ENCODE measurements at regions not wholly inside any gene's neighbourhood (a gene's known extent, or its start where the extent isn't known, plus 50 kb on each side); places are given as distances from the start of the nearest gene placed in this dataset.

DNA sequence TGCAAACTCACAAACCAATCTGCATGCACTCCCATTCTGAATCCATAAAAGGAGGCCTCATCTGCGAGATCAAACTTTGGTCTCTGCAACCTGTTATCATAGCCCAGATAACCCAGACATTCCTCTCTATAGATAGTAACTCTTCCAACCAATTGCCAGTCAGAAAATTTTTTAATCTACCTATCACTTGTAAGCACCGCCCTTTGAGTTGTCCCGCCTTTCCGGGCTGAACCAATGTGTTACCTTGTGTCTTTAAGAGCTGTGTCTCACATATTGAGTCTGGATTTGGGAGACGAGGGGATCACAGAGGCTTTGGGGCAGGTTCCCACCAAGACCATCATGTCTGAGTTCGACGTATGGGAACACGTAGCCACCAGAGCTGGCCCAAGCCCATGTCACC, 91.1 kb upstream of the PPP1R26 start:
- Histone ChIP-seq H4K20me1 (ENCODE audit: insufficient read depth, low read length, poor library complexity, severe bottlenecking) (no peaks in the 10 kb centered on the region), H3K27me3 (ENCODE audit: insufficient read depth, low read length, poor library complexity, severe bottlenecking) (no peaks in the 10 kb centered on the region), H3K4me3 (ENCODE audit: low read length, poor library complexity, severe bottlenecking) (no peak overlapping the region), H3K9me2 (replicated peaks; ENCODE audit: low read depth, low read length) (no peaks in the 10 kb centered on the region), H3K79me2 (ENCODE audit: insufficient read depth, low read length) (no peaks in the 10 kb centered on the region), H3K4me1 (ENCODE audit: insufficient read depth, low read length, poor library complexity, severe bottlenecking) (no peaks in the 10 kb centered on the region), H3K9ac (ENCODE audit: low read depth, low read length, poor library complexity, severe bottlenecking) (no peak overlapping the region), H2AFZ (ENCODE audit: low read length) (no peak overlapping the region), H3F3A (ENCODE audit: low read depth) (no peaks in the 10 kb centered on the region), H3K36me3 (ENCODE audit: insufficient read depth, low read length) (no peaks in the 10 kb centered on the region), H3K4me2 (ENCODE audit: low read depth, low read length, poor library complexity, severe bottlenecking) (no peak overlapping the region), H3K9me3 (ENCODE audit: insufficient read depth, low read depth, low read length) (peaks cover 2% of the 10 kb centered on the region; the same call in 1 of the 2 replicates)
- no peak for TF ChIP-seq EZH2phosphoT487 (IDR thresholded peaks at IDR 0.05; ENCODE audit: borderline replicate concordance)
- TF ChIP-seq, protein P1, sequence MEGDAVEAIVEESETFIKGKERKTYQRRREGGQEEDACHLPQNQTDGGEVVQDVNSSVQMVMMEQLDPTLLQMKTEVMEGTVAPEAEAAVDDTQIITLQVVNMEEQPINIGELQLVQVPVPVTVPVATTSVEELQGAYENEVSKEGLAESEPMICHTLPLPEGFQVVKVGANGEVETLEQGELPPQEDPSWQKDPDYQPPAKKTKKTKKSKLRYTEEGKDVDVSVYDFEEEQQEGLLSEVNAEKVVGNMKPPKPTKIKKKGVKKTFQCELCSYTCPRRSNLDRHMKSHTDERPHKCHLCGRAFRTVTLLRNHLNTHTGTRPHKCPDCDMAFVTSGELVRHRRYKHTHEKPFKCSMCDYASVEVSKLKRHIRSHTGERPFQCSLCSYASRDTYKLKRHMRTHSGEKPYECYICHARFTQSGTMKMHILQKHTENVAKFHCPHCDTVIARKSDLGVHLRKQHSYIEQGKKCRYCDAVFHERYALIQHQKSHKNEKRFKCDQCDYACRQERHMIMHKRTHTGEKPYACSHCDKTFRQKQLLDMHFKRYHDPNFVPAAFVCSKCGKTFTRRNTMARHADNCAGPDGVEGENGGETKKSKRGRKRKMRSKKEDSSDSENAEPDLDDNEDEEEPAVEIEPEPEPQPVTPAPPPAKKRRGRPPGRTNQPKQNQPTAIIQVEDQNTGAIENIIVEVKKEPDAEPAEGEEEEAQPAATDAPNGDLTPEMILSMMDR (conservative IDR thresholded peaks at IDR 0.05; ENCODE audit: low read length) = no peak

DNA sequence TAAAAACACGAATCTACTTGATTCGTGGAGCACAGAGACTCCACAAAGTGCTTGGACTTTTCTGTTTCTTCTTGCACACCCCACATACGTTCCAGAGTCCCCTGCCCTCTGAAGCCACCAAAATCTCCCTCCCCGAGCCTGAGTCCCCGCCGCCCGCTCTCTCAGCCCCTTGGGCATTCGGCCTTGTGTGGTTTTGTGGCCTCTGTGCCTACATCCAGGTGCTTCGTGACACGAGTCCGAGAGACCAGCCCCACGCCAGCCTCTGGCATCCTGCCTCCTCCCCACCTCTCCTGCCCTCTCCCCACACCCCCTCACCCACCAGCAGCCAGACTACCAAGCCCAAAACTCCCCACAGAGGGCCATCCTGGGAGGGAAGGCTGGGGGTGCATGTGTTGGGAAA, 87.8 kb upstream of the PPP1R26 start:
- Histone ChIP-seq H3F3A (ENCODE audit: low read depth) (no peaks in the 10 kb centered on the region), H3K27me3 (ENCODE audit: insufficient read depth, low read length, poor library complexity, severe bottlenecking) (no peaks in the 10 kb centered on the region), H3K4me1 (ENCODE audit: insufficient read depth, low read length, poor library complexity, severe bottlenecking) (no peaks in the 10 kb centered on the region), H2AFZ (ENCODE audit: low read length) (no peak overlapping the region), H3K79me2 (ENCODE audit: insufficient read depth, low read length) (no peaks in the 10 kb centered on the region), H3K9me3 (ENCODE audit: insufficient read depth, low read depth, low read length) (peaks cover 8% of the 10 kb centered on the region; the same call in 1 of the 2 replicates), H3K9ac (ENCODE audit: low read depth, low read length, poor library complexity, severe bottlenecking) (no peak overlapping the region), H4K20me1 (ENCODE audit: insufficient read depth, low read length, poor library complexity, severe bottlenecking) (no peaks in the 10 kb centered on the region), H3K36me3 (ENCODE audit: insufficient read depth, low read length) (no peaks in the 10 kb centered on the region), H3K9me2 (replicated peaks; ENCODE audit: low read depth, low read length) (no peaks in the 10 kb centered on the region), H3K4me3 (ENCODE audit: low read length, poor library complexity, severe bottlenecking) (no peak overlapping the region), H3K4me2 (ENCODE audit: low read depth, low read length, poor library complexity, severe bottlenecking) (no peak overlapping the region)
- TF ChIP-seq, protein P1 (conservative IDR thresholded peaks at IDR 0.05; ENCODE audit: low read length) = no peak
- no peak for TF ChIP-seq EZH2phosphoT487 (IDR thresholded peaks at IDR 0.05; ENCODE audit: borderline replicate concordance)

DNA sequence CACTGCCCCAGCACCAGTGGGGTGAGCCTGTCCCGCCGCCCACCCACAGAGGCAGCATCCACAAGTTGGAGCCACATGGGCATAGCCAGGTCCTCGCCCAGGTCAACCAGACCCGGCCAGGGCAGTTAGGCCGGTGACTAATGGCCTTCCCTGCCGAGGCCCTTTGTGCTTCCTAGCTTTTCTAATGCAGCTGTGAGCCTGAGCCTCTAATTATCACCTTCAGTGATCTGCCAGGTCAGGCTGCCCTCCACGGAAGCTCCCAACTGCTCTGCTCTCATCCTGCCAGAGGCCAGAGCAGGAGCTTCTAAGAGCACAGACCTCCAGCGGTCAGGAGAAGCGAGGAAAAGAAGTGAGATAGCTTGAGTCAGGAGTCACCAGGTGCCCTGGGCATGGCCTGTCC, 87.1 kb upstream of the PPP1R26 start:
- no peak overlapping the region for H3K9ac ChIP-seq (ENCODE audit: low read depth, low read length, poor library complexity, severe bottlenecking)
- no peaks in the 10 kb centered on the region for H3F3A ChIP-seq (ENCODE audit: low read depth)
- H3K79me2 ChIP-seq (ENCODE audit: insufficient read depth, low read length) = no peaks in the 10 kb centered on the region
- peaks cover 8% of the 10 kb centered on the region; the same call in 1 of the 2 replicates for H3K9me3 ChIP-seq (ENCODE audit: insufficient read depth, low read depth, low read length)
- no peaks in the 10 kb centered on the region for H3K36me3 ChIP-seq (ENCODE audit: insufficient read depth, low read length)
- no peak overlapping the region for H3K4me3 ChIP-seq (ENCODE audit: low read length, poor library complexity, severe bottlenecking)
- H3K4me2 ChIP-seq (ENCODE audit: low read depth, low read length, poor library complexity, severe bottlenecking) = no peak overlapping the region
- no peaks in the 10 kb centered on the region for H4K20me1 ChIP-seq (ENCODE audit: insufficient read depth, low read length, poor library complexity, severe bottlenecking)
- H3K4me1 ChIP-seq (ENCODE audit: insufficient read depth, low read length, poor library complexity, severe bottlenecking) = no peaks in the 10 kb centered on the region
- H2AFZ ChIP-seq (ENCODE audit: low read length) = no peak overlapping the region
- no peak for TF ChIP-seq EZH2phosphoT487 (IDR thresholded peaks at IDR 0.05; ENCODE audit: borderline replicate concordance)
- TF ChIP-seq, protein P1 (conservative IDR thresholded peaks at IDR 0.05; ENCODE audit: low read length) = no peak
- no peaks in the 10 kb centered on the region for H3K27me3 ChIP-seq (ENCODE audit: insufficient read depth, low read length, poor library complexity, severe bottlenecking)
- no peaks in the 10 kb centered on the region for H3K9me2 ChIP-seq (replicated peaks; ENCODE audit: low read depth, low read length)

Data from Loucy (cell line).